NB4 (cell line): ENCODE measurements at regions not wholly inside any gene's neighbourhood (a gene's known extent, or its start where the extent isn't known, plus 50 kb on each side); places are given as distances from the start of the nearest gene placed in this dataset.
A peak's percentile ranks its signal among the peaks of the same experiment; 100 is the strongest.

Experiments
- DNase-seq: peaks from one replicate; pipeline ENCODE4 v3.0.0; 2010; ENCODE audit warnings: low read depth
- H3K4me3 ChIP-seq: one replicate; pipeline ENCODE4 v1.5.1; 2011; ENCODE audit warnings: mild to moderate bottlenecking, low read depth, low read length, moderate library complexity
- CTCF ChIP-seq: IDR thresholded peaks from one replicate; pipeline ENCODE4 v1.5.1; 2012; ENCODE audit warnings: low read depth, low read length
- MAX ChIP-seq: IDR thresholded peaks from 2 replicates; pipeline ENCODE4 v1.6.1; 2011; ENCODE audit warnings: low read depth, low read length
- MYC ChIP-seq: IDR thresholded peaks from 2 replicates; pipeline ENCODE4 v1.6.1; 2011; ENCODE audit warnings: low read depth, low read length
- POLR2A ChIP-seq: IDR thresholded peaks from 2 replicates; pipeline ENCODE4 v1.6.1; 2011; ENCODE audit warnings: mild to moderate bottlenecking; ENCODE audit not compliant: insufficient read length; ENCODE audit errors: extremely low read depth

- DNase-seq = no peak
These were observed 114.6 kb upstream of the TNRC6C start for GRCh38 chr17:77843896-77844295.

GRCh38 chr17:77844681-77845080 lies 113.8 kb upstream of the TNRC6C start:
- no peak for DNase-seq
- TF ChIP-seq MYC = no peak
- TF ChIP-seq POLR2A = no peak
- TF ChIP-seq CTCF = no peak
- no peak for TF ChIP-seq MAX
- H3K4me3 ChIP-seq = no peak overlapping the region

More at GRCh38 chr17:77843896-77844295, 114.6 kb upstream of the TNRC6C start:
- no peak overlapping the region for H3K4me3 ChIP-seq
- no peak for TF ChIP-seq POLR2A
- no peak for TF ChIP-seq MAX
- no peak for TF ChIP-seq MYC

- H3K4me3 ChIP-seq = no peak overlapping the region
- no peak for TF ChIP-seq MYC
These were observed 112.8 kb upstream of the TNRC6C start for GRCh38 chr17:77845541-77846225.

GRCh38 chr17:77846531-77847085 lies 111.9 kb upstream of the TNRC6C start:
- peak; percentile 35 for DNase-seq
- TF ChIP-seq POLR2A (no peak), MAX (no peak), CTCF (no peak), MYC (no peak)

More at GRCh38 chr17:77845541-77846225, 112.8 kb upstream of the TNRC6C start:
- no peak for DNase-seq

GRCh38 chr17:77847221-77848085 lies 111.0 kb upstream of the TNRC6C start:
- peak; percentile 24 for DNase-seq

More at GRCh38 chr17:77846531-77847085, 111.9 kb upstream of the TNRC6C start:
- H3K4me3 ChIP-seq = no peak overlapping the region

GRCh38 chr17:77848257-77848656 lies 110.2 kb upstream of the TNRC6C start:
- no peak for TF ChIP-seq MAX
- no peak for TF ChIP-seq POLR2A
- TF ChIP-seq MYC = no peak
- TF ChIP-seq CTCF = no peak
- no peak for DNase-seq
- no peak overlapping the region for H3K4me3 ChIP-seq

More at GRCh38 chr17:77847221-77848085, 111.0 kb upstream of the TNRC6C start:
- TF ChIP-seq MAX (no peak), MYC (no peak), CTCF (no peak), POLR2A (no peak)
- H3K4me3 ChIP-seq = no peak overlapping the region
